Mucosa of stomach (tissue), 1 donor: ENCODE measurements at regions not wholly inside any gene's neighbourhood (a gene's known extent, or its start where the extent isn't known, plus 50 kb on each side); places are given as distances from the start of the nearest gene placed in this dataset.

ENCODE experiments used
- H3K27me3 ChIP-seq: one replicate; pipeline ENCODE4 v1.7.0; 2013; ENCODE audit warnings: mild to moderate bottlenecking, low read length; ENCODE audit not compliant: control insufficient read depth, insufficient read depth
- H3K36me3 ChIP-seq: one replicate; pipeline ENCODE4 v1.7.0; 2013; ENCODE audit warnings: low read length; ENCODE audit not compliant: control insufficient read depth, insufficient read depth
- H3K4me1 ChIP-seq: one replicate; pipeline ENCODE4 v1.7.0; 2013; ENCODE audit warnings: mild to moderate bottlenecking, low read length; ENCODE audit not compliant: control insufficient read depth, insufficient read depth
- H3K4me3 ChIP-seq: one replicate; pipeline ENCODE4 v1.7.0; 2013; ENCODE audit warnings: low read length
- H3K9ac ChIP-seq: one replicate; pipeline ENCODE4 v1.7.0; 2013; ENCODE audit warnings: mild to moderate bottlenecking, low read length, moderate library complexity
- H3K9me3 ChIP-seq: one replicate; pipeline ENCODE4 v1.7.0; 2013; ENCODE audit warnings: mild to moderate bottlenecking, low read length, moderate library complexity; ENCODE audit not compliant: control insufficient read depth
- donor health status: Pancreatic carcinoma.

- no peak overlapping the region for H3K4me3 ChIP-seq
- H3K27me3 ChIP-seq, result no peaks in the 10 kb centered on the region
- H3K36me3 ChIP-seq, result no peaks in the 10 kb centered on the region
- no peaks in the 10 kb centered on the region for H3K9me3 ChIP-seq
- H3K4me1 ChIP-seq, result no peaks in the 10 kb centered on the region
- H3K9ac ChIP-seq, result no peak overlapping the region
These were observed 707.0 kb downstream of the QKI start for GRCh38 chr6:164121527-164121926.

GRCh38 chr6:164114651-164115050 is 700.1 kb downstream of the QKI start:
- Histone ChIP-seq H3K4me3 (no peak overlapping the region), H3K9ac (no peak overlapping the region), H3K36me3 (no peaks in the 10 kb centered on the region), H3K4me1 (no peaks in the 10 kb centered on the region), H3K27me3 (no peaks in the 10 kb centered on the region), H3K9me3 (no peaks in the 10 kb centered on the region)

- Histone ChIP-seq H3K27me3 (no peaks in the 10 kb centered on the region), H3K4me3 (no peak overlapping the region), H3K9me3 (no peaks in the 10 kb centered on the region), H3K9ac (no peak overlapping the region), H3K4me1 (no peaks in the 10 kb centered on the region), H3K36me3 (no peaks in the 10 kb centered on the region)
These were observed 699.5 kb downstream of the QKI start for GRCh38 chr6:164114051-164114450.

DNA sequence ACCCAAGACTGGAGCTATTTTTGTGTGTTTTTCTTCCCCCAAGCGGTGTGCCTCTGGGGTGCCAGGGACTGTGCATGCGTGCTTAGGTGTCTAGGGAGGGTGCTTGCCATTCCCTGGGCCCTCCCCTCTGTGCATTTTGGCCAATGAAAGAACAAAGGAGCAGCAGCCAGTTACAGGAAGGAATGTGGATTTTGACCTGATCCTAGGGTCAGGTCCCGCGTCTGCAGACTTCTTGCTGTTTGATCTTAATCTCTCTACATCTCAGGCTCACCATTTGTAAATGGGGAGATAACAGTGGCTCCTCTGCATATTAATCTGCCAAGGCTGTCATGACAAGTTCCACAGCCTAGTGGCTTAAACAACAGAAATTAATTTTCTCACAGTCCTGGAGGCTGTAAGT is 699.1 kb downstream of the QKI start:
- Histone ChIP-seq H3K4me1 (no peaks in the 10 kb centered on the region), H3K9me3 (no peaks in the 10 kb centered on the region), H3K9ac (no peak overlapping the region), H3K36me3 (no peaks in the 10 kb centered on the region), H3K27me3 (no peaks in the 10 kb centered on the region), H3K4me3 (no peak overlapping the region)

DNA sequence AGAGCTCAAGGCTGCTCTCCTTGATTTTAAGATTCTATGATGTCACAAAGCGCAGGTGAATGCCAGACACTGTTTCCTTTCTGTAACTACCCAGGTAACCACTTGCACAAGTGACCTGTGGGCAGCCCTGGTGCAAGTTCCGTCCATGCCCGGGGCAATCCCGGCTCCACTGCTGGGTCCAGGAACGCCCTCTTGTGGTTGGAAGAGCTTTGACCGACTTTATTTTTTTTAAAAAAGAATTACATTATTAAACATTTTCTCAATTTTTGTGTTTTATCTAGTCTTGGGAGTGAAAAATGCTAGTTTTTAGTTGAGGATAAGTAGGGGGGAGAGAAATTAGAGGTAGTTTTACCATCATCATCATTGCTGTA is 695.2 kb downstream of the QKI start:
- H3K9me3 ChIP-seq, result no peaks in the 10 kb centered on the region
- no peaks in the 10 kb centered on the region for H3K27me3 ChIP-seq
- no peak overlapping the region for H3K4me3 ChIP-seq
- no peaks in the 10 kb centered on the region for H3K36me3 ChIP-seq
- no peaks in the 10 kb centered on the region for H3K4me1 ChIP-seq
- no peak overlapping the region for H3K9ac ChIP-seq

- Histone ChIP-seq H3K36me3 (no peaks in the 10 kb centered on the region), H3K27me3 (no peaks in the 10 kb centered on the region), H3K9me3 (no peaks in the 10 kb centered on the region), H3K4me1 (no peaks in the 10 kb centered on the region), H3K4me3 (no peak overlapping the region), H3K9ac (no peak overlapping the region)
These were observed 694.6 kb downstream of the QKI start for GRCh38 chr6:164108869-164109769.

GRCh38 chr6:164108092-164108491 is 693.6 kb downstream of the QKI start:
- Histone ChIP-seq H3K9ac (no peak overlapping the region), H3K4me1 (no peaks in the 10 kb centered on the region), H3K36me3 (no peaks in the 10 kb centered on the region), H3K4me3 (no peak overlapping the region), H3K9me3 (no peaks in the 10 kb centered on the region), H3K27me3 (no peaks in the 10 kb centered on the region)

DNA sequence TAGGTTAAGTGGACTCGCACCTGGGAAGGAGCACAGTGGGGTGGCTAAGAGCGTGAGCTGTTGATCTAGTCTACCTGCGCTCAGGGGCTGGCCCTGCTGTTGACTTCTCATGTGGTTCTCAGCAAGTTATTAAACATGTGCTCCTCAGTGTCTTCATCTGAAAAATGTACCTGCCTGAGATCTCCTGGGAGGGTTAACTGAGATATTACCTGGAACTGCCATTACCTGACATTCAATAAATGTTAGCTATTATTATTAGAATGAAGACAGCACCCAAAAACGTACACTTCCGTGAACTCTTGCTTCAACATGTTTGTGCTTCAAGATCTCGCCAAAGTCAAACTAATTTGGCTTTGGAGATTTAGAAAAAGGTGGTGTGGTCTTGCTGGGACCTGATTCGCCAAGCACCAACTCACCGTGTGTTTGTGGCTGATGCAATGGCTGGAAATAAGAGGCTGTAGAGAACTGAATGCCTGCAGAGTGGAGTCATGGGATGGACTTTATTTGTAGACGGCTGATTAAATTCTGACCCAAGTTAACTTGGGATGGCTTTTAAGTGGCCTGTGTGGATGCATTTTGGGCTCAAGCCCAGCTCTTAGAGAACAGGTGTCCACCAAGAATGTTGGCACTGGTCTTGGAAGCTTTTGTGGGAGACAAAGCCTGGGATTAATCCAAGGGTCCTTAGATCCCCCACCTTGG is 692.9 kb downstream of the QKI start:
- Histone ChIP-seq H3K27me3 (no peaks in the 10 kb centered on the region), H3K36me3 (no peaks in the 10 kb centered on the region), H3K4me1 (no peaks in the 10 kb centered on the region), H3K9ac (no peak overlapping the region), H3K4me3 (no peak overlapping the region), H3K9me3 (no peaks in the 10 kb centered on the region)

- no peak overlapping the region for H3K9ac ChIP-seq
- no peaks in the 10 kb centered on the region for H3K27me3 ChIP-seq
- no peak overlapping the region for H3K4me3 ChIP-seq
- no peaks in the 10 kb centered on the region for H3K4me1 ChIP-seq
- H3K9me3 ChIP-seq, result no peaks in the 10 kb centered on the region
- H3K36me3 ChIP-seq, result no peaks in the 10 kb centered on the region
These were observed 691.8 kb downstream of the QKI start for GRCh38 chr6:164106345-164106769.

GRCh38 chr6:164105705-164106104 is 691.2 kb downstream of the QKI start:
- Histone ChIP-seq H3K9ac (no peak overlapping the region), H3K9me3 (no peaks in the 10 kb centered on the region), H3K4me3 (no peak overlapping the region), H3K27me3 (no peaks in the 10 kb centered on the region), H3K36me3 (no peaks in the 10 kb centered on the region), H3K4me1 (no peaks in the 10 kb centered on the region)

DNA sequence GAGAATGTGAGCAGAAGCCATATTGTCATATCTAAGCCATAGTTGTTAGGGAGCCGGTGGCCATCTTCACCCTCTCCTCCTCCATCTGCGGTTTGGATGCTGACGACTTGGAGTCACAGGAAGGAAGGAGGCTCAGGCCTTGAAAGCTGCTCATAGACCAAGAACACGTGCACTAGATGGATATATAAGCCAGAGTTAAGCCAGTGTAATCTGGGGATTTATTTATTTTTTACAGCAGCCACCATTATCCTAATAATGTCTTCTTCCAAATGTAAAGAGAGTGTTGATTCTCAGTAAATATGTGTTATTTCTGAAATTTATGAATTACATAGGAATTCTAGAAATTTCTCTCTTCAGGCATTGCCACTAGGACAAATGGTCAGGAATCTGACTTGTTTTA is 689.9 kb downstream of the QKI start:
- Histone ChIP-seq H3K4me3 (no peak overlapping the region), H3K27me3 (no peaks in the 10 kb centered on the region), H3K36me3 (no peaks in the 10 kb centered on the region), H3K9ac (no peak overlapping the region), H3K9me3 (no peaks in the 10 kb centered on the region), H3K4me1 (no peaks in the 10 kb centered on the region)

GRCh38 chr6:164102693-164103092 is 688.2 kb downstream of the QKI start:
- Histone ChIP-seq H3K27me3 (no peaks in the 10 kb centered on the region), H3K4me3 (no peak overlapping the region), H3K36me3 (no peaks in the 10 kb centered on the region), H3K9ac (no peak overlapping the region), H3K9me3 (no peaks in the 10 kb centered on the region), H3K4me1 (no peaks in the 10 kb centered on the region)
